ENCODE measurements at regions not wholly inside any gene's neighbourhood (a gene's known extent, or its start where the extent isn't known, plus 50 kb on each side); places are given as distances from the start of the nearest gene placed in this dataset.

GRCh38 chr6:43977404-43978111 is 149.7 kb downstream of the MRPL14 start:
- no peak for DNase-seq (ENCODE audit: low spot score)
- TF ChIP-seq CTCF (IDR thresholded peaks at IDR 0.05): no peak
- H3K27ac ChIP-seq: no peak overlapping the region

GRCh38 chr6:43976706-43977403 is 150.4 kb downstream of the MRPL14 start:
- Histone ChIP-seq H3K4me3 (no peak overlapping the region), H3K27ac (no peak overlapping the region), H3K4me1 (peaks cover 0 to 21% of the 10 kb centered on the region in 2 donors), H3K36me3 (no peaks in the 10 kb centered on the region), H3K27me3 (no peaks in the 10 kb centered on the region), H3K9me3 (no peaks in the 10 kb centered on the region)
- DNase-seq (ENCODE audit: low spot score): no peak
- TF ChIP-seq CTCF (IDR thresholded peaks at IDR 0.05): no peak

More at GRCh38 chr6:43977404-43978111, 149.7 kb downstream of the MRPL14 start:
- Histone ChIP-seq H3K4me1 (peaks cover 0 to 14% of the 10 kb centered on the region in 2 donors), H3K27me3 (no peaks in the 10 kb centered on the region), H3K36me3 (no peaks in the 10 kb centered on the region), H3K9me3 (no peaks in the 10 kb centered on the region), H3K4me3 (no peak overlapping the region)

- Histone ChIP-seq H3K27ac (no peak overlapping the region), H3K27me3 (no peaks in the 10 kb centered on the region), H3K9me3 (no peaks in the 10 kb centered on the region), H3K4me1 (peaks cover 0 to 28% of the 10 kb centered on the region in 2 donors), H3K4me3 (no peak overlapping the region), H3K36me3 (no peaks in the 10 kb centered on the region)
- no peak for TF ChIP-seq CTCF (IDR thresholded peaks at IDR 0.05)
- DNase-seq (ENCODE audit: low spot score): no peak
Measured at GRCh38 chr6:43974643-43975230, 152.5 kb downstream of the MRPL14 start.

GRCh38 chr6:43973357-43973756 is 153.9 kb downstream of the MRPL14 start:
- no peaks in the 10 kb centered on the region for H3K36me3 ChIP-seq
- no peak for TF ChIP-seq CTCF (IDR thresholded peaks at IDR 0.05)
- H3K9me3 ChIP-seq: no peaks in the 10 kb centered on the region
- no peaks in the 10 kb centered on the region for H3K27me3 ChIP-seq
- peaks cover 0 to 28% of the 10 kb centered on the region in 2 donors for H3K4me1 ChIP-seq
- H3K27ac ChIP-seq: peak overlapping the region; percentile 54 to 71
- DNase-seq (ENCODE audit: low spot score): no peak
- no peak overlapping the region for H3K4me3 ChIP-seq

GRCh38 chr6:43972913-43973300 is 154.3 kb downstream of the MRPL14 start:
- H3K4me3 ChIP-seq: no peak overlapping the region
- peaks cover 0 to 28% of the 10 kb centered on the region in 2 donors for H3K4me1 ChIP-seq
- H3K36me3 ChIP-seq: no peaks in the 10 kb centered on the region
- no peaks in the 10 kb centered on the region for H3K27me3 ChIP-seq
- H3K9me3 ChIP-seq: no peaks in the 10 kb centered on the region
- TF ChIP-seq CTCF (IDR thresholded peaks at IDR 0.05): no peak
- DNase-seq (ENCODE audit: low spot score): peak; percentile 84
- peak overlapping the region; percentile 60 to 71 for H3K27ac ChIP-seq
